HG02623 (cell line): ENCODE measurements at regions not wholly inside any gene's neighbourhood (a gene's known extent, or its start where the extent isn't known, plus 50 kb on each side); places are given as distances from the start of the nearest gene placed in this dataset.

Experiments
- ATAC-seq: cut with Tn5 transposase; IDR thresholded peaks from one replicate; pipeline ENCODE4 v1.9.1; 2021; ENCODE audit warnings: moderate library complexity; ENCODE audit not compliant: unreplicated experiment

DNA sequence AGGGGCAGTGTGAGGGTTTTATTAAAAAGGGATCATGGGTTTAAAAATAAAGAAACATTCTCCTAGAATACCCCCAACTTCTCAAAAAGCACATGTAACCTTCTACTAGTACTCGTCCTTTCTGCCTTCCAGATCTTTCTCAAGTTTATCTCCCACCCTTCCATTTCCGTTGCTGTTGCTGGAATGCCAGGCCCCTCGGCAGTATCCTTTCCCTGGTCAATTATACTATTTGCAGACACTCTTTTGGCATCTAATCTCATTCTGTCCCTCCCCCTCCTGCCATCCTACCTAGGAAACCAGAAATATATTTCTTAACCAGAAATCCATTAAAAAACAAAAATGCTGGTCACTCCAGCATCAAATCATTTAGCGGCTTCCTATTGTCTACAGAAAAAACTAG lies 198.2 kb upstream of the ATP2B1 start:
- ATAC-seq = no peak

DNA sequence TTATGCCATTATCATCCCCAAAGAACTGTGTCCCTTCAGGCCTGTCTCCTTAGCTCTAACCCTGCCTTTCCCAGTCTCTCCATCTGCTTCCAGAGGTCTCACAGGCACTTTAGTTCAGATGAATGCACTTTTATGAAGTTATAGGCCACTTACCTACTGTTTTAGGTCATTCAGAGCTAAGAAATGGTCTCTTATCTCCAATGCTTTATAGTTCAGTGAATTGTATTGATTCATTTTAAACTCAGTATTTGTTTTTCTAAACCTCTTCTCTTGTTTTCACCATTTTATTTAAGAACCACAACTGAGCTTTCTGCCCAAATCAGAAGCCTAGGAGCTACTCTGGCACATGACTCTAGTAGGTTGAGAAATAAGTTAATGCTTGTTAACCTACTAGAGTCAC lies 197.5 kb upstream of the ATP2B1 start:
- no peak for ATAC-seq

DNA sequence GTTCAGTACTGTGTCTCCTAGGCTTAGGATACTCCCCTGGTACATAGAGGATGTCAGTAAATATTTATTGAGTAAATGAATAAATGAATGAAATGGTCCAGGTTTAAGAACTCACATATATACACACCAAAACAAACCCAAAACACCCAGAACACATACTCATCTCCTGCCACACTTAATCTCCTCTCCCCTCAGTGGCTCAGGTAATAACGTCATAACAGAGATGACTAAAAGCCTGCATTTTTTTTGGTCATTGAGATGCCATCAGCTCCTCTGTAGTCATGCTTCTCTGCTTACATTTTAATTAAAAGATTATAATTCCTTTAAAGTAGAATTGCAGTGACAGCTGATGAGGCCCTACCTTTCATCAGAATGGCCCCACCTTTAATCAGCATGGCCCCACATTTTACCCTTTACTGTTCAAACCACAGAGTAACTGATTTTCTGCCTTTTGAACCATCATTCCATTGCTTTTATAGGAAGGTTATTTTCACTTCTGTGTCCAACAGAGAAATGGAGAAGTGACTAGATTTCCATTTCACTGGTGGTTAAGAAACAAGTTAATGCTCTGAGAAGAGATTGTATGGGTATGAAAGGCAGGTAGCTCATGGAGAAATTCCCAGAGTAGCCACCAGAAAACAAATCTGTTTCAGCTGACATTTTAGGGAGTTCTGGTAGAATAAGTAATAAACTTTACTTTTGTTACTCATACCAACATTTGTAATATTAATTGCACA lies 193.4 kb upstream of the ATP2B1 start:
- no peak for ATAC-seq

DNA sequence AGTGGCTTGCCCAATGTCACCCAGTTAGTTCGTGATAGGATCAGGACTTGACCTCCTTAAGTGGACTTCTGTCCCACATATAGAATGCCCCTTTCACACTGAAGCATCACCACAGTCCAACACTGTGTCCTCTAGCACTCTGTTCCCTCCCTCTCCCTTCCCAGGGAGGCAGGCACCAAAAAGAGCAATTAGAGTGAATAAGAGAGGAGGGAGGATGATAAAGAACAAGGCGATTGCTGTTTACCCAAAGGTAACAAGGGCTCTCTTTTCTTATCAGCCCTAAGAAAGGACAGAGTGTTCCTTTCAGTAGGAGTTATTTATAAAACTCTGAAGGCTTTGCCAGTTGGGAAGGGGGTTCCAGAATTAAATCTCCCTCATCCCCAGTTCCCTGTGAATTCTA lies 192.7 kb upstream of the ATP2B1 start:
- ATAC-seq = no peak

DNA sequence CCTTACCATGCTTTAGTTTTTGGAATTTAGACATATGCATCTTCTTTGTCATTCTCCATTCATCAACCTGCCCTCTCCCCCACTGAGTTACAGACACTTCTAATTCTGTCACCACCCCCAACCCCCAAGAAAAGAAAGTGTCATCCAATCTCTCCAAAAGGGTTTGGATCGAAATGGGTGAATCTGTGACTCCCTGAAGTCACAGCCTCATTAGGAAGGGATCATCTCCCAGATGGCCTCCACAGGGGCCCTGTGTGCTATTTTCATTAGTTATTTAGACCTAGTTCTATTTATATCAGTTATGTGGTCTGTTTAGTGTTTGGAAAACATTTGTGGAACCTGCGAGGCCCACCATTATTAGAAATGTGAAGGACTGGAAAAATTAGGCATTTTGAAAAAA lies 191.0 kb upstream of the ATP2B1 start:
- no peak for ATAC-seq

DNA sequence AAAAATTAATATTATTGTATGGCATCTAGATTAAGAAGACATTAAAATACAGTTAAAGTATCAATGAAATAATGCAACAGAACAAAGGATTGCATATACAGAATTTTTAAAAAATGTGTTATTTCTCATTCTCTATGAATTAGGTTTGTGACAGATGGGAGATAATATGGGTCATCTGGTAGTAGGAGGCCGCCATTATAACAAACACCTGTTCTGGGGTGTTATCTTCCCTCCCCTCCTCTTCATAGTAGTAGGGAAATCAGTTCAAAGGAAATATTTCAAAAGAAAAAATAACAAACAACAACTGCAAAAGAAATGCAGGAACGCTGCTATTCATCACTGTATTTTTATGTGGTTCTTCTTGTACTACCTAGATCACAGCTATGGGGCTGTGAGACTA lies 187.0 kb upstream of the ATP2B1 start:
- ATAC-seq = no peak

DNA sequence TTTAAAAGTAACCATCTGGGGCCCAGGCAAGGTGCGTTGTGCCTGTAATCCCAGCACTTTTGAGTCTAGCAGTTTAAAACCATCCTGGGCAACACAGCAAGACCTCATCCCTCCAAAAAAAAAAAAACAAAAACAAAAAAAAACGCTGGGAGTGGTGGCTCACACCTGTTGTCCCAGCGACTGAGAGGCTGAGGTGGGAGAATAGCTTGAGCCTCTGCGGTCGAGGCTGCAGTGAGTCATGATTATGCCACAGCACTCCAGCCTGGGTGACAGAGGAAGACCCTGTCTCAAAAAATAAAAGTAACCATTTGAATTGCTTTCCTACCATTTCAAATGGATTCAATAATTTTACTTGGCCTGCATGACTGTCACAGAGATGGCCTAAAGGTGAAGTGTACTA lies 186.5 kb upstream of the ATP2B1 start:
- no peak for ATAC-seq

DNA sequence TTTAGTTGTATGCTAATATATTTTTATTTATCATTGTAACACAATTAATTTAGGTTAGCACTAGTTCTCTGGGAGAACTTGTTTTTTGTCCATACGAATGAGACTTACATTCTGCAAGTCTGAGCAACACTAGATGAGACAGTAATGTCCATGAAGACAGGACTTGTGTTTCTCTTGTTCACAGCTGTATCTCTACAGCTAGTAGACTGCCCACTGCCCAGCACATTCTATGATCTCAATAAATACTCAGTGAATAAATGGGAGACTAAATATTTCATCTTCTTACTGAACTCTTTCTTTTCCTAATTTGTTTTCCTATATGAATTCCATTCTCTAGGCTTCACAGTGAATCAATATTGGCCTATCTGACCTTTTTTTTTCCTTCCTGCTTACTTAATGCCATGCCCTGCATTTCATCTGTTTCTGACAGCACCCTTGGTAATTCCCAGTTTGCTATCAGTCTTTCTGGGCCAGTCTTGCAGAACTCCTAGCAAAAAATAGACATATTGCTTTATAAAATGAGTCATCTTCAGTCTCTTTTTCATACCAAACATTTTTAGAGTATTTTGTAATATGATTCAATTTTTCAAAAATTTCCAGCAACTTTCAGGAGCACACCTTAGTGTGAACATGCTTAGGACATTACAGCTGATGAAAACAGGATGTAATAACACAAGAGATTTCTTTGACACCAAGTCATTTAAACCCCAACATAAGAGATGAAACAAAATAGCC lies 185.5 kb upstream of the ATP2B1 start:
- ATAC-seq = no peak

DNA sequence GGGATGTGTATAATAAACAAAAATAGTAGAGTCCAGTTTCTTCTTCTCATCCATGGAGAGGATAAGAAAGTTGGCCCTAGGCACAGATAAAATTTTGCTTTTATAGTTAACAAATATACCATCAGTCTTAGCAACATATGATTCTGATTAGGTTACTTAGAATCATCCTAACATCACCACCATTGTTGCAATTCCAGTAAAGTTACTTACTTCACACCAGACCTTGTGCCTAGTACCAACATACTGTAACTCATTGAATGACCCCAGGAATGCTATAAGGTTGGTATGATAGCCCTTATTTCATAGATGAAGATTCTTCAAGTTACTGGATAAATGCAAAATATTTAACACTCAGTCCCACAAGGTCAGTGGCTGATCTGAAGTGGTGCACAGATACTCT lies 183.8 kb upstream of the ATP2B1 start:
- ATAC-seq = no peak

DNA sequence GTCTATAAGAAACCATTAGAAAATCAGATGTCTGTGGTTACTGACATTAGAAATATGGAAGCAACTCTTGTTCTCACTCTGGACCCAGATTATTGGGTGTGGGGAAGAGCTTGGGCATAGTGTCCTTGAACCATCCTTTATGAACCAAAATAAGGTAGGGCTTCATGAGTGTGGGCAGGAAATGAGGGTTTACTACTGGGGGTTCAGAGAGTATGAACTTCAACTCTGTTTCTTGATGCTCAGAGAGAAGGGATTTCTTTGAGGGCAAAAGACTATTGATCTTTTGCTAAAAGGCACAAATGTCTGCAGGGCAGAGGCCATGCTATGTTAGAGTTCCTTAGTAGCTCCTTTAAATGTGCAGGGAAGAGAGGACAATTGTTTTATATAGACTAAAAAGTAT lies 183.3 kb upstream of the ATP2B1 start:
- ATAC-seq = no peak

DNA sequence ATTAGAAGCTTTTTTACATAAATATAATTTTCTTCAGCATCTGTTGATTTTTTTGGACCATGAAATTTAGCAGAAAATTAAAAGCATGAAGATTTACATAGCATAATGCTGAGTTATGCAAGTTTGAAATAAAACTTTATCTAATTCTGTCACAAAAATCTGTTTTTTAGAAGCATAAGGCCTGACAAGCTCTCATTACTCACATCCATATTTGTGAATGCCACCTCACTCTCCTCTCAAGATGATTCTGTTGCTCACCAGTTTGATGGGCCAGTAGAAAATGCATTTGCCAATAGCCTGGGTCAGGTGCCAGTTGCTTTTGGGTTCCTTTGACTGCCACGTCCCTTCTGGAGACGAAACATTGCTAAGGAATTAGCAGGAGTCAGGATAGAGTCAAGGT lies 181.5 kb upstream of the ATP2B1 start:
- ATAC-seq = no peak

DNA sequence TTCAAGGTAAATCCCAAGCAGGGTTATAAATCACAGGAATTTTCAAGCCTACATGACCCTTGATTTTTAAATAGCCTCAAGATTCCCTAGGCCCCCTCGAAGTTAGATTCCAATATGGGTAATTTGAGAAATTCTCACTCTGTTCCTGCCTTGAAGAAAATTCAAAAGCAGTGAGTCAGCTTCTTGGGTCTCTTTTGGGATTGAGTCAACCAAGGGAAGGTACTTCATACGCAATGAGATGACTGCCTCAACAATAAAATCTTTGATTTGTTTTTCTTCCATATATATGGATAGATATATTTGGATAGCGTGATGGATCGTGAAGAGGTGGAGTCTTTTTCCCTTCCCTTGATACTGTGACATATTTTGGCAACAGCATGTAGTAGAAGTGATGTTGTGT lies 180.4 kb upstream of the ATP2B1 start:
- ATAC-seq = no peak

DNA sequence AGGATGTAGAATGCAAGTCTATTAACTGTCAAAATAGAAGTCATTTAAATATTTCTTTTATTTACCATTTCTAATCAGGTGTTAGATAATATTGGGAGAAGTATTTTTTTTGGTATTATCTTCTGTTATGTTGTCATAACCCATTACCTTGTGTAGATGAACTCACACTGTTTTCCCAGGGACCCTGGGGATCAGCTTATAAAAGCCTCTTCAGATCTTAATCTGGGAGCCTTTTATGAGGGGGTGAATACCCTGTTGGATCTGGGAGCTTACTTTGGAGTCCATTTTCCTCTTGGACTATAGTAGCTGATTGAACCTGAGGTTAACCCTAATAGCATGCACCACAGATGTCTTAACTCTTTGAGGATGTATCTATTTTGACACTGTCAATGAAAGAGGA lies 176.3 kb upstream of the ATP2B1 start:
- ATAC-seq = no peak

DNA sequence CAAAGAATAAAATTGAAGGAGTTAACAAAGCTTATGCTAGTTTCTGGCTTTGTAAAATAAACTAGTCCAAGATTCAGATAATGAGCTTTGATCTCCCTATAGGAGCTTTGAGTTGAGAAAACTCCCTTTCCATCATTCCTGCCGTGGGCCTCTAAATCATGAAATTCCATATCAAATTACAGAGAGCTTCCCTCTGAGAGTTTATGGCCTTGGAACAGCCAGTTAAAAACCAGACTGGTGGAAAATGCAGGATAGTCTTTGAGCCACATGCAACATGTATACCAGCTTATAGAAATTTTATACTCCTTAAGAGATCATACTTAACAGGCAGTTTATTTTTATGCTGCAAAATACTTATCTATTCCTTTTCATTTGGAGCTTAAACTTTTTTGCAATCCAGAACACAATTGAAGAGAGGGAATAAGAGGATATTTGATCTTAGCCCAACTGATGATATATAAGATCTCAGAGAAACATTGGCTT lies 175.8 kb upstream of the ATP2B1 start:
- ATAC-seq = no peak

DNA sequence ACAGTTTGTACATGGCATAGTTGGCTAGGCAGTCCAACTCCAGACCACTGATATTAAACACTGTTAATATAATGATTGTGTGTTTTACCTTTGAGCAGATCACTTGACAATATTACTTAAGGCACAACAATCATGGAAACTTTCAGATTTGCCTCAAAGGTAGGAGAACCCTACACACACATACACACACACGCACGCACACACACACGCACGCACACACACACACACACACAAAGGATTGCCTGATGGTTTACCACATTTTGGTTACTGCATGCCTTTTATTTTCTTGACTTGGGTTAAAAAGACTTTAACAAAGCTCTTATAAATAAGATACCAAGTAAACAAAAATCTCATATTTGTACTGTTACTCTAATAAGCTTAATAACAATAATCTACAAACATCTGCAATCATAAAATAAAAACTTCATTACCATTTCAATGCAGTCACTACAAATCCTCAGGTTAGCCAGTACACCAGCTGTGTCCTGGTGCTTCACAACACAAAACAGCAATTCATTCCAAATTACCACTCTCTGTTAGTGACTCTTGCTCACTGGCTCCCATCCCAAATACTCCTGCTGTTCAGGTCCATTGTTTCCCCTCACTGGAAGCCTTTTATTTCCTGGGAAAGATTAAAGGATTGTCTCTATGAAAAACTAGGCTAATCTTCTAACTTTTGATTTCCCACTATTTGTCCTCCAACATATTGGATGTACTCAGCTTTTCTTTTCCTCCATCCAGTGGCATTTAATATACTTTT lies 175.2 kb upstream of the ATP2B1 start:
- no peak for ATAC-seq

DNA sequence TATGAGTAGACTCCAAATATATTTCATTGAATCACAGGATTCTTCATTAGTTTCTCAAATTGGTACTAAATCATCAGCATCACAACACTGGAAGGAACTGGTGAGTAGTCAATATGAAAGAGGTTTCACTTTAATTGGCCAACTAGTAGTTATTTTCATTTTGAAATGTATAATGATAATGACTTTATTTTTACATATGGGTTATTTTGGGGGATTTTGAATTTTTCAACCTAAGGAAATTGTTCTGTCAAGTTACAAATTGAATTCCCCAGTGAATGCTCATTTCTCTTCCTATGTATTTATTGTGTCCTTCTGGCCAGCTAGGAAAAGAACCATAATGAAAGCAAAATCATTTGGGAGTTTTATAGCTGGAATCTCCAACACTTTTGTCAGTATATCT lies 174.2 kb upstream of the ATP2B1 start:
- ATAC-seq = no peak

DNA sequence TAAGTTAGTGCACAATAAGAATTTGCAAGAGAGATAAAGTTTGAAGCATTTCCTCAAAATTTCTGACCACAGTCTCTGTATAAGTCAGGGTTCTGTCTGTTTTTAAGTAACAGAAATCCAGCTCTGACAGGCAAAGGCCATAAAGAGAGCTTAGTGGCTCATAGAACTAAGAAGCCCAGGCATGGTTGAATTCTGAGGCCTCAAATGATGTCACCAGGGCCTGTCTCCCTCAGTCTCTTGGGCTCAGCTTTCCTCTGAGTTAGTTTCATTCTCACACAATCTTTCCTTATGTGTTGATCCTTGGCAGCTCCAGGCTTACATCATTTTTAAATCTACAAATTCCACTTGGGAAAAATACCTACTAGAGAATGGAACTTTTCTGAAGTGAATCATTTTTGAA lies 173.4 kb upstream of the ATP2B1 start:
- peak; percentile 40 for ATAC-seq

DNA sequence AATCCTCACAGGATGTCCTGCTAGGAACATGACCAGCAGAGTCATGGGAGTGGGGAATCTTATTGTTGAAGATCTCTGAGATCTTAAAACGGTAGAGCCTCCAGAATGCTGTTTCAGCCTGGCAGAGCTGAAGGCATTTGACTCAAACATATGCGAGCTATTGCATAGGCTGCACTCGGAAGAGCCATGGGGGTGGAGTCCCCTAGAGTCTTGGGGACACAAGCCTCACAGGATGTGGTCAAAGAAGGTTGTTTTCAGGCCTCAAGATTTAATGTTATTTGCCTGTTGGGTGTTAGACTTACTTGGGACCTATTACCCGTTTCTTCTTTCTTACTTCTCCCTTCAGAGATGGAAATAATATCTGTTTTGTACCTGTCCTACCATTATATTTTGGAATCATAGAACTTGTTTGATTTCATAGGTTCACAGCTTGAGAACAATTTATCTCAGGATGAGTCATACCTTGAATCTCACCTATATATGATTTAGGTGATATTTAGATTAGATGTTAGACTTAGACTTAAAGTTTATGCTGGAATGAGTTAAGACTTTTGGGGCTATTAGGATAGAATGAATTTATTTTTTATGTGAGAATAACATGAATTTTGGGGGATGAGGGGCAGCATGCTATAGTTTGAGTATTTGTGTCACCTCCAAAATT lies 172.2 kb upstream of the ATP2B1 start:
- ATAC-seq = peak; percentile 94

DNA sequence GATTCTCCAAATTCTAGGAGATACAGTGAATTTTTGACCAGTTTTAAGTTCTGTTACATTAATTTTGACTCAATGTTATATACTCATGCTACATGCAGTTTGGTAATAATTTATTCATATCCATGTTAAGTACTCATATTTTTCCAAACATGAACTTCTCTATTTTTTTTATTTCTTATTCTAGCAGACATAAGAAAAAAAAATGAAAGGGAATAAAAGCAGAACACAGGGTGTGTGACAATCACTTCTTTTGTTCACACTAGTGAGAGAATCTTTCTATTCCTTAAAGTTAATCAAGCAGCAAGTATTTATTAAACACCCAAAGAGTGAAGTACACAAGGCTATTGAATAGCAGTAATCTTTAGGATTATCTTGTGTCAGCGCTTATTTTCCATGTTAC lies 171.1 kb upstream of the ATP2B1 start:
- no peak for ATAC-seq

DNA sequence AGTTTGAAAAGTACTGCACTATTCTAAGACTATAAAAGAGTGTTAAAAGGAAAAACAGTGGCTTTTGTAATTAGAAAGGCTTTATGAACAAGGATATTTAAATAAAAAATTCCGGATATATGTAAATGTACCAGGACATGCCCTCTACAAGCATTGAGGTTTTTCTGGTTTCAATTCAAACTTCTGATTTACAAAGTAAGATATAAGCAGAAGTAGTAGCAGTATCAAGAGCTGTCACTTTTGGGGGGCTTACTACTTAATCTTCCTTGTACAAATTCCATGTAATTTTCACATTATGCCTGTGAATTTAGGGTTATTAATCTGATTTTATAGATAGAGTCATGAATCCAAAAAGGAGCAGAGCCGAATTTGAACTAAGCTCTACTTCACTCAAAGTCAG lies 170.3 kb upstream of the ATP2B1 start:
- no peak for ATAC-seq

DNA sequence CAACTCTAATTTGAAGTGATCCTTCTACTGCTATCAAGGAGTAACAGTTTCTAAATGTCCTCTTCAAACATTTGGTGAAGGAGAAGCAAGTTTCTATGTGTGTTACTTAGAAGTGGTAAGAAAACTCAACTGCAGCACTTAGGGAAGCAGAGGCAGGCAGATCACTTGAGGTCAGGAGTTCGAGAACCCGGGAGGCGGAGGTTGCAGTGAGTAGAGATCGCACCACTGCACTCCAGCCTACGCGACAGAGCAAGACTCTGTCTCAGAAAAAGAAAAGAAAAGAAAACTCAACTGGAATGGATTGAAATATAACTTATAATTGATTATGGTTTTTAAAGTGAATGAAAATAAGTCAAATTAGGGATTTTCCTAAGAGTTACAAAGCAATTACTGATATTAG lies 169.7 kb upstream of the ATP2B1 start:
- ATAC-seq = no peak
